ENCODE measurements at regions not wholly inside any gene's neighbourhood (a gene's known extent, or its start where the extent isn't known, plus 50 kb on each side); places are given as distances from the start of the nearest gene placed in this dataset.

DNA sequence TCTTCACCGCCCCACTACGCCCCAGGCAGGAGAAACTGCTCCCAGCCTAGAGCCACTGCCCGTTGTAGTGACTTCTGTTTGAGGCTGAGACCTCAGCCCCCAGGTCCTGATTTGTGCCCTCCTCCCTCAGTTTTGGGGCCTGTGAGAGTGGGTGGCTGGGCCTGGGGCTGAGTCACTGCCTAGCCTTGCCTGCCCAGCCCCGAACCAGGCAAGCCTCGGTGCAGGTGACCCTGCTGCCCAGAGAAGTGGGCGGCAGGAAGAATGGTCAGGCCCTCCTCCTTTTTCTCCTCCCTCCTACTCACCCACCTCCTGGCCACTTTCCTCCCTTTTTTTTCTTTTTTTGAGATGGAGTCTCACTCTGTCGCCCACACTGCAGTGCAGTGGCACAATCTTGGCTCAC is 66.6 kb downstream of the ZFP36L2 start (continued):
- TF ChIP-seq HDAC6 (IDR thresholded peaks at IDR 0.05; ENCODE audit: unreplicated experiment) (no peak), JUNB (IDR thresholded peaks at IDR 0.05) (no peak), ASH2L (IDR thresholded peaks at IDR 0.05; ENCODE audit: borderline replicate concordance, low read depth) (no peak), KLF5 (IDR thresholded peaks at IDR 0.05; ENCODE audit: partially characterized antibody) (no peak), BCL11A (IDR thresholded peaks at IDR 0.05; ENCODE audit: low read depth, low read length) (no peak), MEF2A (IDR thresholded peaks at IDR 0.05; ENCODE audit: insufficient read depth, low read depth, low read length) (no peak), SREBF1 (IDR thresholded peaks at IDR 0.05; ENCODE audit: low read length) (no peak), ZNF217 (IDR thresholded peaks at IDR 0.05) (no peak), IKZF1 (conservative IDR thresholded peaks at IDR 0.05) (no peak), POLR2AphosphoS2 (IDR thresholded peaks at IDR 0.05; ENCODE audit: low read depth, low read length) (no peak), SUPT20H (IDR thresholded peaks at IDR 0.05; ENCODE audit: borderline replicate concordance, control insufficient read depth, low read depth, low read length) (no peak)
- TF ChIP-seq, protein P1, sequence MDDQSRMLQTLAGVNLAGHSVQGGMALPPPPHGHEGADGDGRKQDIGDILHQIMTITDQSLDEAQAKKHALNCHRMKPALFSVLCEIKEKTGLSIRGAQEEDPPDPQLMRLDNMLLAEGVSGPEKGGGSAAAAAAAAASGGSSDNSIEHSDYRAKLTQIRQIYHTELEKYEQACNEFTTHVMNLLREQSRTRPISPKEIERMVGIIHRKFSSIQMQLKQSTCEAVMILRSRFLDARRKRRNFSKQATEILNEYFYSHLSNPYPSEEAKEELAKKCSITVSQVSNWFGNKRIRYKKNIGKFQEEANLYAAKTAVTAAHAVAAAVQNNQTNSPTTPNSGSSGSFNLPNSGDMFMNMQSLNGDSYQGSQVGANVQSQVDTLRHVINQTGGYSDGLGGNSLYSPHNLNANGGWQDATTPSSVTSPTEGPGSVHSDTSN (IDR thresholded peaks at IDR 0.05; ENCODE audit: insufficient replicate concordance, low read depth, low read length): no peak

DNA sequence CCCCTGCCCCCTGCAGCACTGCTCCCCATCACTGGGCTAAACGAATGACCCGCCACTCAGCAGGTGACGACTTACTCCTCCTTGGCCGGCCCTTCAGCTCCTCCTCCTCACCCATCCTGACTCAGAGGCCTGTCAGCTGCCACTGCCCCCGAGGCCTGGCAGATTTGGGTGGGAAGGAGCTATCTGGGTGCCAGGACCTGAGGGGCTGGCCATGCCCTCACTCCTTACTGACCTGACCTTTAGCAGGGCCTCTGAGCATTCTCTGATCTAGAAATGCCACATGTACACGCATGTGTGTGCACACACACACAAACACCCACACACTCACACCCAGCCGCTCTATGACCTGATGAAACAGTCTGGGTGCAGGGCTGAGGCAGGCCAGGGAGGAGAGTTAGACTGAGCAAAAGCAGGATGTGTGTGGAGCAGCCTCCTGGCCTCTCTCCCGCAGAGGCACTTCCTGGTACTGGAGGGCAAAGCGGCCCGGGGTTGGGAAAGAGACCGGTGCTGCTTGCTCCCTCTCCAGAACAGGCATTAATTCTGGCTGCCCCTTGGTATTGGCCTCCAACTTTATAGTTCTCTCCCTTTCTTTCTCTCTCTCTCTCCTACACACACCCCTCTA is 68.0 kb downstream of the ZFP36L2 start:
- CTCF ChIA-PET: interaction anchor here (0.9 to 1.2 kb wide), 3 partner anchors 26 to 64 kb away, joined by 3 to 5 read pairs (median 3); no protein-coding TSS in a partner anchor
- H3K4me3 ChIP-seq: no peak overlapping the region
- H3K79me2 ChIP-seq (ENCODE audit: control insufficient read depth, insufficient read depth, low read length): no peaks in the 10 kb centered on the region
- peak overlapping the region; percentile 86 for H3K4me2 ChIP-seq (ENCODE audit: control insufficient read depth, insufficient read depth)
- no peaks in the 10 kb centered on the region for H3K27me3 ChIP-seq (replicated peaks in 1 of 2; ENCODE audit: control insufficient read depth in 2 of 2, insufficient read depth in 2 of 2, low read length in 1 of 2)
- BruUV-seq (replicated peaks): no TSS peak
- ATAC-seq (peak; percentile 42), DNase-seq (ENCODE audit: low read depth, low spot score) (no peak), FAIRE-seq (no peak)
- no peaks in the 10 kb centered on the region for H3K36me3 ChIP-seq (ENCODE audit: control insufficient read depth in 2 of 2, insufficient read depth in 2 of 2, low read length in 1 of 2)
- RAD21 ChIA-PET (ENCODE audit: unreplicated experiment): interaction anchor here (0.6 to 2.0 kb wide), 5 partner anchors 30 to 70 kb away, joined by 3 to 9 read pairs (median 3); no protein-coding TSS in a partner anchor
- POLR2A ChIA-PET: no interaction called here
- intact Hi-C loops (cut with micrococcal nuclease; ENCODE audit: unreplicated experiment) (no loop called here), in situ Hi-C loops (cut with MboI) (no loop called here)
- SMC1A ChIA-PET (ENCODE audit: uncharacterized antibody, unreplicated experiment): interaction anchor here (0.9 kb wide), 1 partner anchor 71 kb away, joined by 4 read pairs; no protein-coding TSS in a partner anchor
- WGBS (ENCODE audit: insufficient coverage, insufficient replicate concordance, low lambda C conversion rate, missing lambda C conversion rate): 54% methylated on average over 9 of the region's 11 CpGs
- no peaks in the 10 kb centered on the region for H4K20me1 ChIP-seq (ENCODE audit: control insufficient read depth, insufficient read depth)
- H3K9ac ChIP-seq (ENCODE audit: control insufficient read depth, insufficient read depth, low read length): peak overlapping the region; percentile 44; the same call in 1 of the 2 replicates
- no peaks in the 10 kb centered on the region for H3K9me3 ChIP-seq (replicated peaks; ENCODE audit: control insufficient read depth, insufficient read depth, low read length)
- peaks cover 23% of the 10 kb centered on the region for H3K4me1 ChIP-seq (ENCODE audit: control insufficient read depth, insufficient read depth, low read length)
- peak overlapping the region; percentile 80 for H2AFZ ChIP-seq (ENCODE audit: control insufficient read depth, low read depth, low read length)
- peak overlapping the region; percentile 11; the same call in 1 of the 2 replicates for H3K27ac ChIP-seq (ENCODE audit: control insufficient read depth, insufficient read depth)
- TF ChIP-seq CEBPB (IDR thresholded peaks at IDR 0.05; ENCODE audit: borderline replicate concordance in 1 of 2, low read depth in 2 of 2, low read length in 2 of 2) (no peak), NR2F1 (conservative IDR thresholded peaks at IDR 0.05) (no peak; the same call in 1 of the 2 replicates), SREBF1 (IDR thresholded peaks at IDR 0.05; ENCODE audit: low read length) (no peak), EED (IDR thresholded peaks at IDR 0.05; ENCODE audit: low read depth) (no peak), DPF2 (IDR thresholded peaks at IDR 0.05) (0 out of 2 replicates have a peak, but pooled peaks have one; percentile 56), ZNF622 (IDR thresholded peaks at IDR 0.05) (no peak), SMARCA5 (IDR thresholded peaks at IDR 0.05) (peak; percentile 39; the same call in 1 of the 2 replicates), TBL1XR1 (IDR thresholded peaks at IDR 0.05; ENCODE audit: low read depth, low read length) (no peak), ZNF274 (IDR thresholded peaks at IDR 0.05; ENCODE audit: insufficient read depth, insufficient read length) (no peak)
- TF ChIP-seq, protein P2, sequence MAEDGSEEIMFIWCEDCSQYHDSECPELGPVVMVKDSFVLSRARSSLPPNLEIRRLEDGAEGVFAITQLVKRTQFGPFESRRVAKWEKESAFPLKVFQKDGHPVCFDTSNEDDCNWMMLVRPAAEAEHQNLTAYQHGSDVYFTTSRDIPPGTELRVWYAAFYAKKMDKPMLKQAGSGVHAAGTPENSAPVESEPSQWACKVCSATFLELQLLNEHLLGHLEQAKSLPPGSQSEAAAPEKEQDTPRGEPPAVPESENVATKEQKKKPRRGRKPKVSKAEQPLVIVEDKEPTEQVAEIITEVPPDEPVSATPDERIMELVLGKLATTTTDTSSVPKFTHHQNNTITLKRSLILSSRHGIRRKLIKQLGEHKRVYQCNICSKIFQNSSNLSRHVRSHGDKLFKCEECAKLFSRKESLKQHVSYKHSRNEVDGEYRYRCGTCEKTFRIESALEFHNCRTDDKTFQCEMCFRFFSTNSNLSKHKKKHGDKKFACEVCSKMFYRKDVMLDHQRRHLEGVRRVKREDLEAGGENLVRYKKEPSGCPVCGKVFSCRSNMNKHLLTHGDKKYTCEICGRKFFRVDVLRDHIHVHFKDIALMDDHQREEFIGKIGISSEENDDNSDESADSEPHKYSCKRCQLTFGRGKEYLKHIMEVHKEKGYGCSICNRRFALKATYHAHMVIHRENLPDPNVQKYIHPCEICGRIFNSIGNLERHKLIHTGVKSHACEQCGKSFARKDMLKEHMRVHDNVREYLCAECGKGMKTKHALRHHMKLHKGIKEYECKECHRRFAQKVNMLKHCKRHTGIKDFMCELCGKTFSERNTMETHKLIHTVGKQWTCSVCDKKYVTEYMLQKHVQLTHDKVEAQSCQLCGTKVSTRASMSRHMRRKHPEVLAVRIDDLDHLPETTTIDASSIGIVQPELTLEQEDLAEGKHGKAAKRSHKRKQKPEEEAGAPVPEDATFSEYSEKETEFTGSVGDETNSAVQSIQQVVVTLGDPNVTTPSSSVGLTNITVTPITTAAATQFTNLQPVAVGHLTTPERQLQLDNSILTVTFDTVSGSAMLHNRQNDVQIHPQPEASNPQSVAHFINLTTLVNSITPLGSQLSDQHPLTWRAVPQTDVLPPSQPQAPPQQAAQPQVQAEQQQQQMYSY (CRISPR knock-in tag; IDR thresholded peaks at IDR 0.05): no peak
